ENCODE measurements at regions not wholly inside any gene's neighbourhood (a gene's known extent, or its start where the extent isn't known, plus 50 kb on each side); places are given as distances from the start of the nearest gene placed in this dataset.

DNA sequence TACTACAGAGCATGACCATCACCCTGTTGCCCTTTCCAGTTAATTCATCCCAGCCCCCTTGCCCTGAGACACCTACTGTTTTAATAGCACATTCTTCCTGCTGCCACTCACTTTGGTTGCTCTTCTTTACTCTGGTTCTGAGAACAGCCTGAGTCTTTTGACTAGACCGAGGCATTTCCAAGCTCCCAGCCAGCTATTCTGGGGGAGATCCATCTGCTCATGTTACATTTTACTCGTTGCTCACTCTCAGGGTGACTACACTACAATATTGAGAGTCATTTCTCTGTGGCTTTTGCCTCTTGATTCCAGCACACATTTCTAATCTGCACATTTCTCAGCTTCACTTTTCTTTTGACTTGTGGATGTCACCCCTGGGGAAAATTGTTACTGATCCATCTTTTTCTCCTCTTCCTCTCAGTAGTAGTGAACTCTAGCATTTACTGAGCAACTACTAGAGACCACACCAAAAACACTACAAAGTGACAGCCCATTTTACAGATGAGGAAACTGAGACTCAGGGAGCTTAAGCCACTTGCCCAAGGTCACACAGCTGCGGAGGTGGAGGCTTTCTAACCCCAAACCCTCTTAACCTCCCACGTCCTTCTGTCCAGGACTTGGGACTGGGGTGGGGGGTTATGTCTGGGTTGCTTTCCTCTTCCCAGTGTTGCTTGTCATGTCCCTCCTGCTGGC, 117.8 kb downstream of the C11orf91 start:
- H3K4me3 ChIP-seq (ENCODE audit: low read depth, low read length), result no peak overlapping the region
- no peak for TF ChIP-seq CTCF (IDR thresholded peaks at IDR 0.05; ENCODE audit: insufficient read depth, low read length, poor library complexity, severe bottlenecking)
- no peak for DNase-seq (ENCODE audit: low read depth)

DNA sequence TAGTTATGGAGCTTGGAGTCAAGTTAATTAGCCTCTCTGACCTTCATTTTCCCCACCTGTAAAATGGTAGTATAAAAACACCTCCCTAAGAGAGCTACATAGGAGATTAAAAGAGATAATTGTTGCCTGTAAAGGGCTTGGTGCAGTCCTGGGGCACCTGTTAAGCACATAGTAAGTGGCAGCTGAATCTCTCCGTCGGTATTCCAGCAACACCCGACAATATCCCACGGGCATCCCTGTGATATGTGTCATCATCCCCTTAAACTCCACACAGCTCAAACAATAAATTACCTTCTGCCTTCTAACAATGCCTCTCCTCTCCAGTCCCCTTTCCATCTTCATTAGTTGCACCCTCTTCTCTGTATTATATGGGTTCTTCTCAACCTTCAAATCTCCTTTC, 121.5 kb downstream of the C11orf91 start:
- DNase-seq (ENCODE audit: low read depth), result no peak
- Histone ChIP-seq H3K36me3 (ENCODE audit: control insufficient read depth, insufficient read depth, low read length) (no peaks in the 10 kb centered on the region), H3K27me3 (ENCODE audit: control insufficient read depth, insufficient read depth, low read length) (no peaks in the 10 kb centered on the region), H3K4me3 (ENCODE audit: low read depth, low read length) (no peak overlapping the region)
- TF ChIP-seq CTCF (IDR thresholded peaks at IDR 0.05; ENCODE audit: insufficient read depth, low read length, poor library complexity, severe bottlenecking), result no peak

More for the DNA sequence above, 117.8 kb downstream of the C11orf91 start:
- Histone ChIP-seq H3K27me3 (ENCODE audit: control insufficient read depth, insufficient read depth, low read length) (no peaks in the 10 kb centered on the region), H3K36me3 (ENCODE audit: control insufficient read depth, insufficient read depth, low read length) (no peaks in the 10 kb centered on the region)

- no peak for DNase-seq (ENCODE audit: low read depth)
- no peak for TF ChIP-seq CTCF (IDR thresholded peaks at IDR 0.05; ENCODE audit: insufficient read depth, low read length, poor library complexity, severe bottlenecking)
- Histone ChIP-seq H3K27me3 (ENCODE audit: control insufficient read depth, insufficient read depth, low read length) (no peaks in the 10 kb centered on the region), H3K36me3 (ENCODE audit: control insufficient read depth, insufficient read depth, low read length) (no peaks in the 10 kb centered on the region), H3K4me3 (ENCODE audit: low read depth, low read length) (no peak overlapping the region)
Measured at GRCh38 chr11:33577204-33577603, 123.4 kb downstream of the C11orf91 start.

- no peaks in the 10 kb centered on the region for H3K27me3 ChIP-seq (ENCODE audit: control insufficient read depth, insufficient read depth, low read length)
- no peaks in the 10 kb centered on the region for H3K36me3 ChIP-seq (ENCODE audit: control insufficient read depth, insufficient read depth, low read length)
- no peak for TF ChIP-seq CTCF (IDR thresholded peaks at IDR 0.05; ENCODE audit: insufficient read depth, low read length, poor library complexity, severe bottlenecking)
- DNase-seq (ENCODE audit: low read depth), result no peak
- H3K4me3 ChIP-seq (ENCODE audit: low read depth, low read length), result no peak overlapping the region
Measured at GRCh38 chr11:33575311-33575710, 125.3 kb downstream of the C11orf91 start.

DNA sequence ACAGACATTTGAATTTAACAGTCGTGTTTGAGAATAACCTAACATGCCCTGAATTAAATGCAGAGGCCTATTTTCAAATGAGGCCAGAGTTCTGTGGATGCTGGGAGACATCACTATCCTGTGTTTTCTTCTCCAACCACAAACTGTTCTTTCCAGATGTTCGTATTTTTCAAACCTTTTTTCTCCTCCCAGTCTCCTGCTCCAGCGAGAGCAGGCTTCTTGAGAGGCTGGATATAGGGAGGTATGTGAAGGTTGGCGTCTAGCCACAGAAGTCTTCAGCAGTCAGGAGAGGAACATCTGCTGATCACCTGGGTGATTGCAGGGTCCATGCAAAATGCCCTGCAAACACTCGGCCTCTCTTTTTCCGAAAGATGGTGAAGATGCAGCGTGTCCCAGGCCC, 126.3 kb downstream of the C11orf91 start:
- no peaks in the 10 kb centered on the region for H3K27me3 ChIP-seq (ENCODE audit: control insufficient read depth, insufficient read depth, low read length)
- H3K36me3 ChIP-seq (ENCODE audit: control insufficient read depth, insufficient read depth, low read length), result no peaks in the 10 kb centered on the region
- H3K4me3 ChIP-seq (ENCODE audit: low read depth, low read length), result no peak overlapping the region
- TF ChIP-seq CTCF (IDR thresholded peaks at IDR 0.05; ENCODE audit: insufficient read depth, low read length, poor library complexity, severe bottlenecking), result no peak
- no peak for DNase-seq (ENCODE audit: low read depth)

- Histone ChIP-seq H3K36me3 (ENCODE audit: control insufficient read depth, insufficient read depth, low read length) (no peaks in the 10 kb centered on the region), H3K27me3 (ENCODE audit: control insufficient read depth, insufficient read depth, low read length) (no peaks in the 10 kb centered on the region), H3K4me3 (ENCODE audit: low read depth, low read length) (no peak overlapping the region)
- no peak for TF ChIP-seq CTCF (IDR thresholded peaks at IDR 0.05; ENCODE audit: insufficient read depth, low read length, poor library complexity, severe bottlenecking)
- DNase-seq (ENCODE audit: low read depth), result no peak
Measured at GRCh38 chr11:33569333-33569732, 131.3 kb downstream of the C11orf91 start.

Data from kidney epithelial cell (primary cell).